ENCODE measurements at regions not wholly inside any gene's neighbourhood (a gene's known extent, or its start where the extent isn't known, plus 50 kb on each side); places are given as distances from the start of the nearest gene placed in this dataset. TPM values are rescaled to one million over a fixed set of nuclear protein-coding genes. Genes with fewer than 3 reads are reported as not detected.

DNA sequence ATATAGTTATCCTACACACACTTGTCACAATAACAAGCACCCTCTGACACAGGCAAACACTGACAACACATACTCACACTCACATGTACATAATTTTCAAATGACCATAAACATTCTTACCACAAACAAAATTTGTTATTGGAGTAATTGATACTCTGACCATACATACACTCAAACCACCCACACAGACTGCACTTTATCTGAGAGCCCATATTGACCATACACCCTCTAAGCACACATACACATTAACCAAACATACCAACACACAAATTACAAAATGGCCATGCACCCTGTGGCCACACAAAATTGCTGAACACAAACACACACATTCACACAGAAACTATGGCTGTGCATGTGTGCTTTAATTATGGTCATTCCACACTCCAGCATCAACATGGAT, 79.1 kb upstream of the FAM120A start:
- DNase-seq: no peak

GRCh38 chr9:93376411-93376810, 75.1 kb upstream of the FAM120A start:
- DNase-seq: no peak

- DNase-seq: no peak
Observed at GRCh38 chr9:93378276-93378675, 73.2 kb upstream of the FAM120A start.

GRCh38 chr9:93379051-93379450, 72.4 kb upstream of the FAM120A start:
- DNase-seq: no peak

GRCh38 chr9:93380410-93381060, 71.0 kb upstream of the FAM120A start:
- DNase-seq: no peak

DNA sequence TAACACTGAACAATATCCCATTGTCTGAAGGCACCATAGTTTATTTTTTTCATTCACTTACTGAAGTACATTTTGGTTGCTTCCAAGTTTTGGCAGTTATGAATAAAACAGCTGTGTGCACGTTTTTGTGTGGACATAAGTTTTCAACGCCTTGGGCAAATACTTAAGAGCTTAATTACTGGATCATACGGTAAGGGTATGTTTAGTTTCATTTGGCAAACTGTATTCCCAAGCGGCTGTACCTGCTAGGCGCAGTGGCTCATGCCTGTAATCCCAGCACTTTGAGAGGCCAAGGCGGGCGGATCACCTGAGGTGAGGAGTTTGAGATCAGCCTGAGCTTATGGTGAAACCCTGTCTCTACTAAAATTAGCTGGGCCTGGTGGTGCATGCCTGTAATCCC, 63.7 kb upstream of the FAM120A start:
- peak; percentile 60 for DNase-seq

GRCh38 chr9:93390953-93391515, 60.5 kb upstream of the FAM120A start:
- DNase-seq: peak; percentile 2

GRCh38 chr9:93391898-93392297, 59.6 kb upstream of the FAM120A start:
- DNase-seq: no peak

DNA sequence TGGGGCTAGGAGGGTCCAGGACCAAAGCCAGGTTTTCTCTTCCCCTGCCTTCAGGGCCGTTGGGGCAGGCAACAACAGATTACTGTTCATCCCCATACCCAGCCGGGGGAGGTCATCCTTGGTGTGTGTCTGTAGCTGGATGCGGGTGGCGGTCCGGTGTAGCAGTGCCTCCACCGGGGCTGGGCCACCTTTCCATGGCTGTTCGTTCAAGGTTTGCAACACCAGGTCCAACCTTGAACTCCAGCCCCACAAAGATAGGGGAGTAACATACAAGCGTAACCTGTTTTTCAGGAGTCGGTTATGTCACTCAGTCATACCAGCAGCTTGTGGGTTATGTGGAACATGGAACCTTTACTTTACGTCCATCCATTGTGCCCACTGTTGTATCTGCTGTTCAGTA, 58.5 kb upstream of the FAM120A start:
- no peak for DNase-seq

Small RNA genes in the stretch of these regions (small RNA-seq; reads per million reads assigned to genes)
- gene RNU6-829P (ENCODE audit: low replicate concordance): not detected
